ENCODE measurements at regions not wholly inside any gene's neighbourhood (a gene's known extent, or its start where the extent isn't known, plus 50 kb on each side); places are given as distances from the start of the nearest gene placed in this dataset.
A peak's percentile ranks its signal among the peaks of the same experiment; 100 is the strongest.
"Not testable (repeated sequence)": the region's sequence is repeated elsewhere in the genome, so short reads cannot be mapped to it uniquely, and the experiment has no call there.

DNA sequence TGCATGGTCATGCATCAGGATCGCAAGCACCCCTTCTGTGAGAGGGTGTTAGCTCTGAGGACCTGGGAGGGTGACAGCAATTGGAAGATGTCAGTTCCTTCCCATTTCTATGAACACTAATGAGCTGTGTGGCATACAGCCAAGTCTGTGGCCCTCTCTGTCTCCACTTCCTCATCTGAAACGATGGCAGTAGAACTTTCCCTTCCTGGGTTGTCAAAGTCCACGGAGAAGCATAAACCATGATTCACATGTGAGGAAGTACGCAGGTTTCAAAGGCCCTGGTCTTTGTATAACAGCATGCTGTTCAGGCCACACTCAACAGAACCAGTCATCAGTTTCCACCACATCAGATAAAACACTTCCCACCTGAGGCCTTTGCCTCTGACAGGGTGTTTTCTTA is 167.4 kb upstream of the RAB6C start:
- no peak overlapping the region for H3K27ac Mint-ChIP-seq
- peaks cover 9% of the 10 kb centered on the region for H3K27me3 Mint-ChIP-seq (ENCODE audit: low read depth)
- ATAC-seq (replicated peaks in 1 of 2) = peak; percentile 72 to 85
- peaks cover 7 to 8% of the 10 kb centered on the region in 2 donors for H3K9me3 Mint-ChIP-seq
- peaks cover 9% of the 10 kb centered on the region for H3K4me1 Mint-ChIP-seq (ENCODE audit: low read depth)
- peaks cover 3 to 4% of the 10 kb centered on the region in 2 donors for H3K36me3 Mint-ChIP-seq (ENCODE audit: insufficient read depth in 2 of 2)
- no peak for DNase-seq
- H3K4me3 Mint-ChIP-seq = no peak overlapping the region

DNA sequence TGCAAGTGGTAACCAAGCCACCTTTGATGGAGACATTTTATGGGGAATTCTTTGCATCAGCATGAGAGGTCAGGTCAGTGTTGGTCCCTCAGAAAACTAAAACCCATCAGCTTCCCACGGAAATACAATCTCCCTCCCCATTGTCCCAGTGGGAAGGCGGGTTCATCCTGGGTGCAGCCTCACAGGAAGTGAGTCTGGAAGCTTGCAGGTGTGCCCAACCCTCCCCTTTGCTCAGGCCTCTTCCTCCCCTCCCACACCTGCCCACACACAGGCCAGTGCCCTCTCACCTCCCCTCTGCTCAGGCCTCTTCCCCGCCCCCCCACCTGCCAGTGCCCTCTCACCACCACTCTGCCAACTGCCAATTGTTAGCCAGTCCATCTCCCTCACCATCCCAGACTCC is 166.8 kb upstream of the RAB6C start:
- peaks cover 3 to 4% of the 10 kb centered on the region in 2 donors for H3K36me3 Mint-ChIP-seq (ENCODE audit: insufficient read depth in 2 of 2)
- no peak for DNase-seq
- peaks cover 9% of the 10 kb centered on the region for H3K27me3 Mint-ChIP-seq (ENCODE audit: low read depth)
- no peak overlapping the region for H3K4me3 Mint-ChIP-seq
- peaks cover 7 to 8% of the 10 kb centered on the region in 2 donors for H3K9me3 Mint-ChIP-seq
- peaks cover 9% of the 10 kb centered on the region for H3K4me1 Mint-ChIP-seq (ENCODE audit: low read depth)
- H3K27ac Mint-ChIP-seq = no peak overlapping the region
- ATAC-seq (replicated peaks in 1 of 2) = no peak

DNA sequence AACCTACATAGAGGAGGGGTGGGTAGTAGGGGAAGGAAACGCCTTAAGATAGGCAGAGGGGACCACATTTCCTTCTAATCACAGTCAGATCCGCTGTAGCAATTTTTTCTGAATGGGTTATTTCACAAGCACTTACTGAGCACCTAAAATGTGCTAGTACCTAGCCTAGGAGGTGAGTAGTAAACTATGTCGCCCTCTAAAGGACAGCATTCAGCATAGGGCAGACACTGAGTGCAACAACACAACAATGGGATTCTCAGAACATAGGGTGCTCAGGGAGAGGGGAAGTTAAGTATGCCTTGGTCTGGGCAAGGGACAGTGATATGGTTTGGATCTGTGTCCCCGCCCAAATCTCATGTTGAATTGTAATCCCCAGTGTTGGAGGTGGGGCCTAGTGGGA is 166.1 kb upstream of the RAB6C start:
- ATAC-seq (replicated peaks in 1 of 2) (no peak), DNase-seq (no peak)
- Mint-ChIP-seq H3K36me3 (ENCODE audit: insufficient read depth in 2 of 2) (peaks cover 3 to 4% of the 10 kb centered on the region in 2 donors), H3K9me3 (peaks cover 7 to 8% of the 10 kb centered on the region in 2 donors), H3K27ac (no peak overlapping the region), H3K4me3 (no peak overlapping the region), H3K27me3 (ENCODE audit: low read depth) (peaks cover 9% of the 10 kb centered on the region), H3K4me1 (ENCODE audit: low read depth) (peaks cover 9% of the 10 kb centered on the region)

DNA sequence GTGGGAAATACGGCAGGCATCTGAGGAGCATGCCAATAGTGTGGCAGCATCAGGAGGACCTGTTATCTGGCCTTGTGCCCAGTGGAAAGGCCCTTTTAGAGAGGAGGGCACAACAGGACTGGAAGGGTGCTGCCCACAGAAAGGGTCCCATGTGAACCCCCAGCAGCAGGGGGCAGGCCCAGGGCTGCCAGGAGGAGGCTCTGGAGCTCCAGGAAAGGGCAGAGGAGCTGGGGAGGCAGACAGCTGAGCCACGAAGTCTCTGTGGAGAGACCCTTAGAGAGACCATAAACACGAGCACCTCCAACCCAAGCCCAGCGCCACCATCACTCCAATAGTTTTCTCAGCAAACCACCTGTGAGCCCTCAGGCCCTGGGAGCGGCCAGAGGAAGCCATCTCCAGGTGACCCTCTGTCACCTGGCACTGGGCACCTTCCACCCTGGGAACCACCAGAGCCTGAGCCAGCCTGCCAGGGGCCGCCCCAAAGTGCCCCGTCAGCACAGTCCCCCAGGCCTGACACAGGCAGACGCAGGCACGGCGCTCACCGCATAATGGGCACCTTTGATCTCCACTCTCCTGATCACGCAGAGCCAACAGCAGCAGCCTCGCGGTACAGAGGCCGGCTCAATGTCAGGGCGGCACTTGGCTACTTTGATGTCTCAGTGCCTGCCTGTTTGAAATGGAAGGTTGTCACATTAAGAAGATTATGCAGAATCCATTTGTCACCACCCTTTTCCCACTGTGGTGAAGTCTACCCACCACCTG is 162.5 kb upstream of the RAB6C start:
- H3K27me3 Mint-ChIP-seq (ENCODE audit: low read depth) = no peaks in the 10 kb centered on the region
- H3K9me3 Mint-ChIP-seq = peaks cover 7 to 8% of the 10 kb centered on the region in 2 donors
- H3K4me1 Mint-ChIP-seq (ENCODE audit: low read depth) = peaks cover 9% of the 10 kb centered on the region
- H3K36me3 Mint-ChIP-seq (ENCODE audit: insufficient read depth in 2 of 2) = peaks cover 3 to 4% of the 10 kb centered on the region in 2 donors
- no peak overlapping the region for H3K4me3 Mint-ChIP-seq
- no peak for ATAC-seq (replicated peaks in 1 of 2)
- no peak overlapping the region for H3K27ac Mint-ChIP-seq
- no peak for DNase-seq

DNA sequence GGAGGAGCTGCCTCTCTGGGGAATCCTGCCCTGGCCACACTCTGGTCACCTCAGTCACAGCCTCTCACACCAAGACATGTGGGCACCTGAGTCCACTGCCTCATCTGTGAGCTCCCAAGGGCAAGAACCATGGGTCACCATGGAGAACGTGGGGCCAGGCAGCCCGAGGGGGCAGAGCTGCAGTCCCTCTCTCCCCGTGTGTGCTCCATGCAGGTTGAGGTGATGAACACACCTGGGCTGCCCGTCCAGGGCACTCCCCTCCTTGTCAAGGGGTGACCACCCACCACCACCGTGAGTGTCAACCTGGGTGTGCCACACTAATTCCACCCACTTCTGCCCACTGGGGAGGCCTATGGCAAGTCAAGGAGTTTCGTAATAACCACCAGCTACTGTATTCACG is 159.6 kb upstream of the RAB6C start:
- ATAC-seq (replicated peaks in 1 of 2) (no peak), DNase-seq (no peak)
- Mint-ChIP-seq H3K9me3 (peaks cover 7 to 8% of the 10 kb centered on the region in 2 donors), H3K27me3 (ENCODE audit: low read depth) (no peaks in the 10 kb centered on the region), H3K27ac (no peak overlapping the region), H3K36me3 (ENCODE audit: insufficient read depth in 2 of 2) (peaks cover 3 to 4% of the 10 kb centered on the region in 2 donors), H3K4me3 (no peak overlapping the region), H3K4me1 (ENCODE audit: low read depth) (no peaks in the 10 kb centered on the region)

DNA sequence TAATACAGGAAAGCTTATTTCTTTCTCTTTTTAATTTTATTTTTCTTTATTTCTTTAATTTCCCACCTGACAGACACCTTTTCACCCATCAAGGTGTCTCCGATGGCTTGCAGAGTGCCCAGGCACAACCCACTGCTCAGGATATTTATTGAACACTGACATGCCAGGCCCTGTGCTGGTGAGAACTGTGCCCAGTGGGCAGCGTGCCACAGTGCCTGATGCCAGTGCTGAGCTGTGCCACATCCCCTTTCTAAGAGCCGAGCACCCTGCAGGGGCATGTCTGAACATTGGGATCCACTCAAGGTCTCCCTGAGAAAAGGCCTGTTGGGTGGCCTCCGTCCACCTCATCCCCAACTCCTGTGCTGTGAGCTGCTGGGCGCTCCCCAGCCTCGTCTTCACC is 158.6 kb upstream of the RAB6C start:
- no peaks in the 10 kb centered on the region for H3K27me3 Mint-ChIP-seq (ENCODE audit: low read depth)
- DNase-seq = no peak
- no peak overlapping the region for H3K4me3 Mint-ChIP-seq
- no peaks in the 10 kb centered on the region for H3K4me1 Mint-ChIP-seq (ENCODE audit: low read depth)
- H3K36me3 Mint-ChIP-seq (ENCODE audit: insufficient read depth in 2 of 2) = peaks cover 0 to under 1% of the 10 kb centered on the region in 2 donors
- no peak overlapping the region for H3K27ac Mint-ChIP-seq
- peaks cover under 1% of the 10 kb centered on the region in 2 donors for H3K9me3 Mint-ChIP-seq
- ATAC-seq (replicated peaks in 1 of 2) = no peak

DNA sequence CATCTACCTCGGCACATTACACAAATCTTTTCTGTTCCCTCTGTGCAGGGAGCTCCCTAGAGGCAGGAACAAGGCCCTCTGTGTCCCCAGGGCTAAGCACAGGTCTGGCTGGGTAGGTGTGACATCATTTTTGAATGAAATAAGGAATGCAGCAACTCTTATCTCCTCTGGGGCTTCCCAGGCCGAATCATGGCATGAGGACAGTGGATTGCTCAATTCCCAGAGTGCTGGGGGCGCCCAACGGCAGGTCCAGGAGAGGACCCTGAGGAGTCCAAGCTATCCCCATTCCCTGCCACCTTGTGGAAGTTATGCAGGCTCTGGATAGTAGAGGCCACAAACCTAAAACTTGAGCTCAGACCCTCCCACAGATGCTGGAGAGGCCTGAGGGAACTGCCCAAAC is 158.0 kb upstream of the RAB6C start:
- Mint-ChIP-seq H3K27me3 (ENCODE audit: low read depth) (no peaks in the 10 kb centered on the region), H3K36me3 (ENCODE audit: insufficient read depth in 2 of 2) (no peaks in the 10 kb centered on the region), H3K27ac (no peak overlapping the region), H3K9me3 (no peaks in the 10 kb centered on the region), H3K4me1 (ENCODE audit: low read depth) (no peaks in the 10 kb centered on the region), H3K4me3 (no peak overlapping the region)
- no peak for DNase-seq
- no peak for ATAC-seq (replicated peaks in 1 of 2)

DNA sequence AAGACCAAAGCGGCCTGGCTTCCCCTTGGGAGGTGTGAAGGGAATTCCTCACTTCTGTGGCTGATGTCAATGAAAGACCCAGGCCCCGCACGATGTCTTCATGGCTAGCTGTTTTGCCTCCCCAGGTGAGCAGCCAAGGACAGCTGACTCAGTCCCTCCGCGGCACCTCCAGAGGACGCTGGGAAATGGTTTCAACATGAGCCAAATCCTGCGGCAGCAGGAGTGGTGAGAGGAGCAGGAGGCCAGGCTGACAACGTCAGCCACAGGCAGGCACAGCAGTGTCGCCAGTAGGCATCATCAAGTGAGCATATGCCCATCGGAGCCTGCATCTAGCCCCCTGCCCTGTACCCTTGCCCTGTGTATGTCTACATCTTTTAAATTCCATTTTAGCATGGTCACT is 156.4 kb upstream of the RAB6C start:
- no peak overlapping the region for H3K27ac Mint-ChIP-seq
- ATAC-seq (replicated peaks in 1 of 2) (no peak), DNase-seq (no peak)
- no peaks in the 10 kb centered on the region for H3K36me3 Mint-ChIP-seq (ENCODE audit: insufficient read depth in 2 of 2)
- no peaks in the 10 kb centered on the region for H3K27me3 Mint-ChIP-seq (ENCODE audit: low read depth)
- no peaks in the 10 kb centered on the region for H3K4me1 Mint-ChIP-seq (ENCODE audit: low read depth)
- H3K4me3 Mint-ChIP-seq = no peak overlapping the region
- no peaks in the 10 kb centered on the region for H3K9me3 Mint-ChIP-seq

DNA sequence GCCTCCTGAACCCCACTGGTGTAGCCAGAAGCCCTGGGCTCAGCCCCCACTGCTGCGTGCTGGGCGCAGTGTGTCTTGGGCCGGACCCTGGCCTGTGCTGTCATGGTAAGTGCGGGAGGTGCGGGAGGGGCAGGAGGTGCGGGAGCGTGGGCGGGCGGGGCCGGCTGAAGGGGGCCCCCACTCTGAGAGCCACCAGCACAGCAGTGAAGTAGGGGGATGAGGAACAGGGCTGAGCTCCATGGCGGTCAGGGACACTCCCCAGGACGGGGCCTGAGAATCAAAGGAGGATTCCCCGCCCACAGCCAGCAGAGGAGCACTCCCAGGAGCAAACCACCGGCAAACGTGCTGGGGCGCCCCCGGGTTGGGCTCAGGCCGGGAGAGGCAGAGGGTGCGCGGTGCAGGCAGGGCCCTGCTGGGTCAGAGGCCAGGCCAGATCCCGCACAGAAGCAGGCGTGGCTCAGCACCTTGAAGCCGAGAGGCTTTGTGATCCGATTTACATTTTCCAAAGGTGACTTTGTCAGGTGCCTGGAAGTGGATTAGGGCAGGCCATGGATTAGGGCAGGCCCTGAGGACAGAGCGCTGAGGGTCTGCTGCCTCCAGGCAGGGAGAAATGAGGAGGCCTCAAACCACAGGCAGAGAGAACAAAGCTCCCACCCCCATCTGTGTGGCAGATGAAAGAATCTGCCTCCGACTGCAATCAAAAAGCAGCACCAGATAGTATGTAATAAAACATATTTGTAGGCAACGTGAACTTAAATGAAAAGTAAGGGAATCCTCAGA is 152.0 kb upstream of the RAB6C start:
- DNase-seq = no peak
- H3K27ac Mint-ChIP-seq = no peak overlapping the region
- H3K9me3 Mint-ChIP-seq = no peaks in the 10 kb centered on the region
- H3K4me1 Mint-ChIP-seq (ENCODE audit: low read depth) = no peaks in the 10 kb centered on the region
- peaks cover 0 to 7% of the 10 kb centered on the region in 2 donors for H3K36me3 Mint-ChIP-seq (ENCODE audit: insufficient read depth in 2 of 2)
- H3K4me3 Mint-ChIP-seq = no peak overlapping the region
- no peak for ATAC-seq (replicated peaks in 1 of 2)
- peaks cover 9% of the 10 kb centered on the region for H3K27me3 Mint-ChIP-seq (ENCODE audit: low read depth)

DNA sequence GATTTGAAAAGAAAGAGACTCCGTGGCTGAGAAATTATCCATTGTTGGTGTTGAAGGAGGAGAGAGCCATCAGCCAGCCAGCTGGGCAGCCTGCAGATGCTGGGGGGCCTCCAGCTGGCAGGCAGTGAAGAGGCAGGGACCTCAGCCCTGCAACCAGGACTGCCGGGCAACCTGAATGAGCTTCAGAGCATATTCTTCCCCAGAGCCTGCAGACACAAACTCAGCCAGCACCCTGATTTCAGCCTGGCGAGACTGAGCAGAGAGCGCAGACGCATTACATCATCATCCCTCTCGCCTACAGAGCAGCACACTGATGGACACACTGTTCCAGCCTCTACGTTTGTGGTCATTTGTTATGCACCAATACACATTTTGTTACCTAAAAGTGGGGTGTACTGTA is 150.7 kb upstream of the RAB6C start:
- Mint-ChIP-seq H3K27ac (no peak overlapping the region), H3K27me3 (ENCODE audit: low read depth) (peaks cover 9% of the 10 kb centered on the region), H3K9me3 (no peaks in the 10 kb centered on the region), H3K36me3 (ENCODE audit: insufficient read depth in 2 of 2) (peaks cover 0 to 7% of the 10 kb centered on the region in 2 donors), H3K4me3 (no peak overlapping the region), H3K4me1 (ENCODE audit: low read depth) (no peaks in the 10 kb centered on the region)
- no peak for ATAC-seq (replicated peaks in 1 of 2)
- DNase-seq = no peak

DNA sequence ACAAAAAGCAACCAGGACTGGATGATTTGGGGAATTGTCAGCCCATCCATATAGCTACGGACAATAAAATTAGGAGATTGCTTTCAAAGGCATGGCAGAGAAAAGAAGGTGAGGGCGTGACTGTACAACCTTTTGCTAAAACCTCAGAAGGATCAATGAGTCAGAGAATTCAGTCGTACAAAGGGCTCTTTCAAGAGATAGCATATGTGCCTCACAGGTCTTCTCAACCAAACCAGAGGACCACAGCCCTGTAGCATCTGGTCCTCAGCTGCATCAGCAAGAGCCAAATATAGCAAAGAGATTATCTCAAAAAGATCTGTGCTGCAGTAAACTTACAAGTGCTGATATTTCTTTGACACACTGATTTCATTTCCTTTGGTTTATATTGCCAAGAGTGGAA is 149.9 kb upstream of the RAB6C start:
- Mint-ChIP-seq H3K9me3 (no peaks in the 10 kb centered on the region), H3K36me3 (ENCODE audit: insufficient read depth in 2 of 2) (peaks cover 0 to 7% of the 10 kb centered on the region in 2 donors), H3K27me3 (ENCODE audit: low read depth) (peaks cover 9% of the 10 kb centered on the region), H3K4me3 (no peak overlapping the region), H3K4me1 (ENCODE audit: low read depth) (no peaks in the 10 kb centered on the region), H3K27ac (no peak overlapping the region)
- DNase-seq = no peak
- ATAC-seq (replicated peaks in 1 of 2) = no peak

DNA sequence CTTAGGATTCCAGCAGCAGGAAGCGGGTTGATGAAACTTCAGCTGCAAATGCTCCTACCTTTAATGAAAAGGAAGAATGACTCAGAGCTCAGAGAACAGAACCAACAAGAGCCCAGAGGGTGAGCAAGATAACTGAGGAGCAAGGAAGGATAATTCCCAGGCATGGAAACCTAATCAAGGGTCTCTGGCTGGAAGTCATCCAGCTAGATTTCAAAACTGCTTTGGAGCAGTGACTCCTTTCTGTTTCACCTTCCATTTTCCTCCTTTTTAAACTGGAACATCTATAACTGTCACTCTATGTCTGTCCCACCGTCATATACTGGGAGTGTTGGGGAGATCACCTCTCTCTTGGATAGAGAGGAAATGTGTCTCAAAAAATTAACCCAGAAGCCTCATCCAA is 148.4 kb upstream of the RAB6C start:
- Mint-ChIP-seq H3K4me3 (no peak overlapping the region), H3K27ac (no peak overlapping the region), H3K36me3 (ENCODE audit: insufficient read depth in 2 of 2) (peaks cover 0 to 7% of the 10 kb centered on the region in 2 donors), H3K27me3 (ENCODE audit: low read depth) (peaks cover 15% of the 10 kb centered on the region), H3K9me3 (no peaks in the 10 kb centered on the region), H3K4me1 (ENCODE audit: low read depth) (no peaks in the 10 kb centered on the region)
- no peak for DNase-seq
- no peak for ATAC-seq (replicated peaks in 1 of 2)

DNA sequence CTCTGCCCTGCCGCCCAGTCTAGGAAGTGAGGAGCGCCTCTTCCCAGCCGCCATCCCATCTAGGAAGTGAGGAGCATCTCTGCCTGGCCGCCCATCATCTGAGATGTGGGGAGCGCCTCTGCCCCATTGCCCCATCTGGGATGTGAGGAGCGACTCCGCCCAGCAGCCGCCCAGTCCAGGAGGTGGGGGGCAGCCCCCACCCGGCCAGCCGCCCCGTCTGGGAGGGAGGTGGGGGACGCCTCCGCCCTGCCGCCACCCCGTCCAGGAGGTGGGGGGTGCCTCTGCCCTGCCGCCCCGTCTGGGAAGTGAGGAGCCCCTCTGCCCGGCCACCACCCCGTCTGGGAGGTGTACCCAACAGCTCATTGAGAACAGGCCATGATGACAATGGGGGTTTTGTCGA is 146.0 kb upstream of the RAB6C start:
- not testable (repeated sequence) for H3K9me3 Mint-ChIP-seq; H3K27ac Mint-ChIP-seq; DNase-seq; ATAC-seq (replicated peaks in 1 of 2); H3K4me1 Mint-ChIP-seq (ENCODE audit: low read depth); H3K4me3 Mint-ChIP-seq; H3K36me3 Mint-ChIP-seq (ENCODE audit: insufficient read depth in 2 of 2)
- peaks cover 15% of the 10 kb centered on the region for H3K27me3 Mint-ChIP-seq (ENCODE audit: low read depth)
